ENCODE measurements at regions not wholly inside any gene's neighbourhood (a gene's known extent, or its start where the extent isn't known, plus 50 kb on each side); places are given as distances from the start of the nearest gene placed in this dataset.

- no peak for TF ChIP-seq EZH2 (IDR thresholded peaks at IDR 0.05; ENCODE audit: borderline replicate concordance, control insufficient read depth, low read depth, low read length)
Observed at GRCh38 chr1:191160837-191161236, 683.2 kb upstream of the BRINP3 start (continued).

- H3K9me3 ChIP-seq (replicated peaks; ENCODE audit: control insufficient read depth, insufficient read depth, low read length) = no peaks in the 10 kb centered on the region
- WGBS (ENCODE audit: insufficient coverage, insufficient replicate concordance, low lambda C conversion rate, missing lambda C conversion rate) = 51% methylated on average over 2 of the region's 2 CpGs
- ChIA-PET POLR2A (no interaction called here), CTCF (no interaction called here), SMC1A (ENCODE audit: uncharacterized antibody, unreplicated experiment) (no interaction called here), RAD21 (ENCODE audit: unreplicated experiment) (no interaction called here)
- no peak for DNase-seq (ENCODE audit: low read depth, low spot score)
- H3K27ac ChIP-seq (ENCODE audit: control insufficient read depth, insufficient read depth) = no peak overlapping the region
- H3K4me1 ChIP-seq (ENCODE audit: control insufficient read depth, insufficient read depth, low read length) = no peaks in the 10 kb centered on the region
- no peak for FAIRE-seq
- intact Hi-C loops (cut with micrococcal nuclease; ENCODE audit: unreplicated experiment) (no loop called here), in situ Hi-C loops (cut with MboI) (no loop called here)
- no peak overlapping the region for H2AFZ ChIP-seq (ENCODE audit: control insufficient read depth, low read depth, low read length)
- no peak overlapping the region for H3K9ac ChIP-seq (ENCODE audit: control insufficient read depth, insufficient read depth, low read length)
- no peaks in the 10 kb centered on the region for H3K36me3 ChIP-seq (ENCODE audit: control insufficient read depth in 2 of 2, insufficient read depth in 2 of 2, low read length in 1 of 2)
- no peaks in the 10 kb centered on the region for H3K79me2 ChIP-seq (ENCODE audit: control insufficient read depth, insufficient read depth, low read length)
- no peak for ATAC-seq
- no peak overlapping the region for H3K4me3 ChIP-seq
- BruUV-seq (replicated peaks) = no TSS peak
- no peaks in the 10 kb centered on the region for H3K27me3 ChIP-seq (replicated peaks in 1 of 2; ENCODE audit: control insufficient read depth in 2 of 2, insufficient read depth in 2 of 2, low read length in 1 of 2)
- H4K20me1 ChIP-seq (ENCODE audit: control insufficient read depth, insufficient read depth) = no peaks in the 10 kb centered on the region
- no peak overlapping the region for H3K4me2 ChIP-seq (ENCODE audit: control insufficient read depth, insufficient read depth)
- TF ChIP-seq EP300 (IDR thresholded peaks at IDR 0.05; ENCODE audit: borderline replicate concordance in 1 of 2, control insufficient read depth in 1 of 2, low read depth in 2 of 2, low read length in 2 of 2) = no peak
- TF ChIP-seq, protein P1, sequence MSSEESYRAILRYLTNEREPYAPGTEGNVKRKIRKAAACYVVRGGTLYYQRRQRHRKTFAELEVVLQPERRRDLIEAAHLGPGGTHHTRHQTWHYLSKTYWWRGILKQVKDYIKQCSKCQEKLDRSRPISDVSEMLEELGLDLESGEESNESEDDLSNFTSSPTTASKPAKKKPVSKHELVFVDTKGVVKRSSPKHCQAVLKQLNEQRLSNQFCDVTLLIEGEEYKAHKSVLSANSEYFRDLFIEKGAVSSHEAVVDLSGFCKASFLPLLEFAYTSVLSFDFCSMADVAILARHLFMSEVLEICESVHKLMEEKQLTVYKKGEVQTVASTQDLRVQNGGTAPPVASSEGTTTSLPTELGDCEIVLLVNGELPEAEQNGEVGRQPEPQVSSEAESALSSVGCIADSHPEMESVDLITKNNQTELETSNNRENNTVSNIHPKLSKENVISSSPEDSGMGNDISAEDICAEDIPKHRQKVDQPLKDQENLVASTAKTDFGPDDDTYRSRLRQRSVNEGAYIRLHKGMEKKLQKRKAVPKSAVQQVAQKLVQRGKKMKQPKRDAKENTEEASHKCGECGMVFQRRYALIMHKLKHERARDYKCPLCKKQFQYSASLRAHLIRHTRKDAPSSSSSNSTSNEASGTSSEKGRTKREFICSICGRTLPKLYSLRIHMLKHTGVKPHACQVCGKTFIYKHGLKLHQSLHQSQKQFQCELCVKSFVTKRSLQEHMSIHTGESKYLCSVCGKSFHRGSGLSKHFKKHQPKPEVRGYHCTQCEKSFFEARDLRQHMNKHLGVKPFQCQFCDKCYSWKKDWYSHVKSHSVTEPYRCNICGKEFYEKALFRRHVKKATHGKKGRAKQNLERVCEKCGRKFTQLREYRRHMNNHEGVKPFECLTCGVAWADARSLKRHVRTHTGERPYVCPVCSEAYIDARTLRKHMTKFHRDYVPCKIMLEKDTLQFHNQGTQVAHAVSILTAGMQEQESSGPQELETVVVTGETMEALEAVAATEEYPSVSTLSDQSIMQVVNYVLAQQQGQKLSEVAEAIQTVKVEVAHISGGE (CRISPR knock-in tag; IDR thresholded peaks at IDR 0.05) = no peak
- no peak for TF ChIP-seq GATAD2B (conservative IDR thresholded peaks at IDR 0.05; ENCODE audit: low read depth)
- TF ChIP-seq PAX5 (IDR thresholded peaks at IDR 0.05; ENCODE audit: borderline replicate concordance, low read depth, low read length) = no peak
- no peak for TF ChIP-seq CREM (IDR thresholded peaks at IDR 0.05; ENCODE audit: low read depth)
- TF ChIP-seq ATF2 (IDR thresholded peaks at IDR 0.05; ENCODE audit: low read length) = no peak
- TF ChIP-seq RELA (IDR thresholded peaks at IDR 0.05; ENCODE audit: borderline replicate concordance, partially characterized antibody) = no peak
- TF ChIP-seq STAT3 (IDR thresholded peaks at IDR 0.05; ENCODE audit: low read depth, low read length) = no peak
- TF ChIP-seq, protein P2, sequence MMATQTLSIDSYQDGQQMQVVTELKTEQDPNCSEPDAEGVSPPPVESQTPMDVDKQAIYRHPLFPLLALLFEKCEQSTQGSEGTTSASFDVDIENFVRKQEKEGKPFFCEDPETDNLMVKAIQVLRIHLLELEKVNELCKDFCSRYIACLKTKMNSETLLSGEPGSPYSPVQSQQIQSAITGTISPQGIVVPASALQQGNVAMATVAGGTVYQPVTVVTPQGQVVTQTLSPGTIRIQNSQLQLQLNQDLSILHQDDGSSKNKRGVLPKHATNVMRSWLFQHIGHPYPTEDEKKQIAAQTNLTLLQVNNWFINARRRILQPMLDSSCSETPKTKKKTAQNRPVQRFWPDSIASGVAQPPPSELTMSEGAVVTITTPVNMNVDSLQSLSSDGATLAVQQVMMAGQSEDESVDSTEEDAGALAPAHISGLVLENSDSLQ (IDR thresholded peaks at IDR 0.05) = no peak
- no peak for TF ChIP-seq SP1 (IDR thresholded peaks at IDR 0.05; ENCODE audit: low read depth, low read length)
- TF ChIP-seq, protein P3, sequence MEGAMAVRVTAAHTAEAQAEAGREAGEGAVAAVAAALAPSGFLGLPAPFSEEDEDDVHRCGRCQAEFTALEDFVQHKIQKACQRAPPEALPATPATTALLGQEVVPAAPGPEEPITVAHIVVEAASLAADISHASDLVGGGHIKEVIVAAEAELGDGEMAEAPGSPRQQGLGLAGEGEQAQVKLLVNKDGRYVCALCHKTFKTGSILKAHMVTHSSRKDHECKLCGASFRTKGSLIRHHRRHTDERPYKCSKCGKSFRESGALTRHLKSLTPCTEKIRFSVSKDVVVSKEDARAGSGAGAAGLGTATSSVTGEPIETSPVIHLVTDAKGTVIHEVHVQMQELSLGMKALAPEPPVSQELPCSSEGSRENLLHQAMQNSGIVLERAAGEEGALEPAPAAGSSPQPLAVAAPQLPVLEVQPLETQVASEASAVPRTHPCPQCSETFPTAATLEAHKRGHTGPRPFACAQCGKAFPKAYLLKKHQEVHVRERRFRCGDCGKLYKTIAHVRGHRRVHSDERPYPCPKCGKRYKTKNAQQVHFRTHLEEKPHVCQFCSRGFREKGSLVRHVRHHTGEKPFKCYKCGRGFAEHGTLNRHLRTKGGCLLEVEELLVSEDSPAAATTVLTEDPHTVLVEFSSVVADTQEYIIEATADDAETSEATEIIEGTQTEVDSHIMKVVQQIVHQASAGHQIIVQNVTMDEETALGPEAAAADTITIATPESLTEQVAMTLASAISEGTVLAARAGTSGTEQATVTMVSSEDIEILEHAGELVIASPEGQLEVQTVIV (IDR thresholded peaks at IDR 0.05; ENCODE audit: borderline replicate concordance, partially characterized antibody) = no peak
- TF ChIP-seq ZNF207 (IDR thresholded peaks at IDR 0.05; ENCODE audit: borderline replicate concordance) = no peak
Observed at GRCh38 chr1:191162762-191163161, 685.1 kb upstream of the BRINP3 start.

Measured in GM12878 (cell line).